Islet of Langerhans (tissue), 1 donor: ENCODE measurements at regions not wholly inside any gene's neighbourhood (a gene's known extent, or its start where the extent isn't known, plus 50 kb on each side); places are given as distances from the start of the nearest gene placed in this dataset.
"Not testable (repeated sequence)": the region's sequence is repeated elsewhere in the genome, so short reads cannot be mapped to it uniquely, and the experiment has no call there.

ENCODE experiments used
- FAIRE-seq: peaks from one replicate; lab custom pipeline; 2011; peaks lifted over from hg19 to GRCh38; lab: Jason Lieb, UNC

GRCh38 chr4:120299631-120300030 is 233.0 kb upstream of the MAD2L1 start:
- FAIRE-seq: no peak

- FAIRE-seq: no peak
Measured at GRCh38 chr4:120293341-120293740, 226.7 kb upstream of the MAD2L1 start.

- no peak for FAIRE-seq
Measured at GRCh38 chr4:120291541-120291940, 224.9 kb upstream of the MAD2L1 start.

DNA sequence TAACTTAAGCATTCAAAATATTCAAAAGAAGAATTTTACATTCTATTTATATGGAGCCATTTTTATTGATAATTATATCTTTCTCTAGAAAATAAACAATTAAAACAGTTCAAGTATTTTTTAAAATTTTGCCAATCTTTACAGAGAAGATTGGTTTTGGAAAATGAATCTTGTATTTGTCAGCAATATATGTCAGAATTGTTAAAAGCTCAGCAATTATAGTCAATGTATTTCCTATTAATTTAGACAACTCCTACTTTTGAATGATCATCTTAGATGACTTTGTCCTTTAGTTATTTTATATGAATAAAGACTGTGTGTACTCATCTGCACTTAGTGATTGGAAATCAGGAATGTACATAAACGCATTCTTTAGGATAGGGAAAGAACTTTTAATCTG is 223.9 kb upstream of the MAD2L1 start:
- no peak for FAIRE-seq

DNA sequence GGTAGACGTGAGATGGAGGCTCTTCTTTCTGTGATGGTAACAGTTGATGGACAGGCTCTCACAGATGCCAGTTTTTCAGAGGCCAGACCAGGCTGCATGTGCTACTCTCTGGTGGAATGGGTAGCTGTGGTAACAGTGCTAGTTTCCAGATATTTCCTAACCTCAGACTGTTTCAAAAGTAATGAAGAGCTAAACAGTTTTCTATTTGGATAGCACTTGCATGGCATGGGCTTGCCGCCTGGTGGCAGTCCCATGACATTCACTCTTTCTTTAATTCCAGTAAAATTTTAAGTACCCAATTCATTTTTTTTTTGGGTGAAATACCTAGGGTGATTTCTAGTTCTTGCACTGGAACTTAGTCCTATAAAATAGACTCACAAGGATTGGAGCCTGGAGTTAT is 220.2 kb upstream of the MAD2L1 start:
- no peak for FAIRE-seq

DNA sequence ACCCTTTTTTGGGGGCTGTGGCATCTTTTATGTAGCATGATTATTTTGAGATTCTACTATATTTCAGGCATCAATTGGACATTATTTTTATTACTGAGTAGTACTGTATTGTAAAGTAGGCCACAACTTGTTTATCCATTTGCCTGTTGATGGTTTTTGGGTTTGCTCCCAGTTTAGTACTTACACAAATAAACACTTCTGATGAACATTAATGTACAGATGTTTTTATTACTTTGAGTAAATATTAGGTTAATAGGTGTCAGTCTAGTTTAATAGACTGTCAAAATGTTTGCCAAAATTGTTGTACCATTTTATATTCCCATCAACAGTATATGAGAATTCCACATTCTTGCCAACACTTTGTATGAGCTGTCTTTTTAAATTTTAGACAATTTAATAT is 214.9 kb upstream of the MAD2L1 start:
- FAIRE-seq: no peak

GRCh38 chr4:120277391-120277790 is 210.7 kb upstream of the MAD2L1 start:
- FAIRE-seq: no peak

- no peak for FAIRE-seq
Measured at GRCh38 chr4:120266602-120267001, 200.0 kb upstream of the MAD2L1 start.

DNA sequence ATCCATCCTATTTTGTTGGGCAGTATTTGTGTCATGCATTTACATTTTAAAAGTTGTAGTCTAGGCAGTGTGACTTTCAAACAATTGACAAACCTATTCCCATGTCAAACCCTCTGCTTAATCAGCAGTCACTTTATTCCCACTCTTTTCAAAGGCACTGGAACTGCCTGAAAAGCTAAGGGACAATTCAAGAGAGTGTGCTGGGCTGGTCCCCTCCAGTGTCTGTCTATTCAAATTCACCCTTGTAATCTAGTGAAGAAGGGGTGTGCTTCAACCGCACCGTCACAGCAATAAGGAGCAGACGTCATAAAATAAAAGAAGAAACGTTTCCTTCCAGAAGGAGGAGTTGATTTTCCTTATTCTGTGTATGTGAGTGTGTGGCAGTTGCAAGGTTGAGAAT is 197.0 kb upstream of the MAD2L1 start:
- no peak for FAIRE-seq

DNA sequence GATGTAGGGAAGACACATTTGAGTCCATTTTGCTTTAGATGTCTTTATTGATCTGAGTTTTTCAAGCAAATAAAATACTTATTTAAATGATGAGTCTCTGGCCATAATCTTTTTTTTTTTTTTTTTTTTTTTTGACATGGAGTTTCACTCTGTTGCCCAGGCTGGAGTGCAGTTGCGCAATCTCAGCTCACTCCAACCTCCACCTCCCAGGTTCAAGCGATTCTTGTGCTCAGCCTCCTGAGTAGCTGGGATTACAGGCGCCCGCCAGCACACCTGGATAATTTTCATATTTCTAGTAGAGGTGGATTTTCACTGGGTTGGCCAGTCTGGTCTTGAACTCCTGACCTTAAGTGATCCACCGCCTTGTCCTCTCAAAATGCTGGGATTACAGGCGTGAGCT is 194.5 kb upstream of the MAD2L1 start:
- FAIRE-seq: no peak

DNA sequence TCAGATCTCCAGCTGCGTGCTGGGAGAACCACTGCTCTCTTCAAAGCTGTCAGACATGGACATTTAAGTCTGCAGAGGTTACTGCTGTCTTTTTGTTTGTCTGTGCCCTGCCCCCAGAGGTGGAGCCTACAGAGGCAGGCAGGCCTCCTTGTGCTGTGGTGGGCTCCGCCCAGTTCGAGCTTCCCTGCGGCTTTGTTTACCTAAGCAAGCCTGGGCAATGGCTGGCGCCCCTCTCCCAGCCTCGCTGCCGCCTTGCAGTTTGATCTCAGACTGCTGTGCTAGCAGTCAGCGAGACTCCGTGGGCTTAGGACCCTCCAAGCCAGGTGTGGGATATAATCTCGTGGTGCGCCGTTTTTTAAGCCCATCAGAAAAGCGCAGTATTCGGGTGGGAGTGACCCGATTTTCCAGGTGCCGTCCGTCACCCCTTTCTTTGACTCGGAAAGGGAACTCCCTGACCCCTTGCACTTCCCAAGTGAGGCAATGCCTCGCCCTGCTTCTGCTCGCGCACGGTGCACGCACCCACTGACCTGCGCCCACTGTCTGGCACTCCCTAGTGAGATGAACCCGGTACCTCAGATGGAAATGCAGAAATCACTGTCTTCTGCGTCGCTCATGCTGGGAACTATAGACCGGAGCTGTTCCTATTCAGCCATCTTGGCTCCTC is 189.6 kb upstream of the MAD2L1 start:
- FAIRE-seq: not testable (repeated sequence)

- no peak for FAIRE-seq
Measured at GRCh38 chr4:120238277-120238973, 171.8 kb upstream of the MAD2L1 start.

GRCh38 chr4:120236873-120237272 is 170.2 kb upstream of the MAD2L1 start:
- no peak for FAIRE-seq

DNA sequence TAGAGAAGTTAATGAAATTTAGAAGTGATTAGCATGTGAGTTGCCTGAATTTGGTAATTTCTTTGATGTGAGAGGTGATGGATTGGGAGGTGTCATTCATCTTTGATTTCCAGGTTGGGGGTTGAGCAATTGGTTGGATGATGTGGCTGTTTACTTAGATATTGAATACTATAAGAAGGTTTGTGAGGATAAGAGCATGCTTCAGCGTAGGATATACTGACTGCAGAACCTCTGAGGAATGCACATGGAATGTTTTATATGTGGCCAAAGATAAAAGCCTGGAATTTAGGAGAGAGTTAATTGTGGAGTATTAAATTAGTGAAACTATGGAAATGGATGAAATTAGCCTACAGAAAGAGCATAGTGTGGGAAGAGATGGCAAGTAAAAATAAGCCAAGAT is 165.4 kb upstream of the MAD2L1 start:
- no peak for FAIRE-seq

GRCh38 chr4:120228086-120228485 is 161.4 kb upstream of the MAD2L1 start:
- no peak for FAIRE-seq

DNA sequence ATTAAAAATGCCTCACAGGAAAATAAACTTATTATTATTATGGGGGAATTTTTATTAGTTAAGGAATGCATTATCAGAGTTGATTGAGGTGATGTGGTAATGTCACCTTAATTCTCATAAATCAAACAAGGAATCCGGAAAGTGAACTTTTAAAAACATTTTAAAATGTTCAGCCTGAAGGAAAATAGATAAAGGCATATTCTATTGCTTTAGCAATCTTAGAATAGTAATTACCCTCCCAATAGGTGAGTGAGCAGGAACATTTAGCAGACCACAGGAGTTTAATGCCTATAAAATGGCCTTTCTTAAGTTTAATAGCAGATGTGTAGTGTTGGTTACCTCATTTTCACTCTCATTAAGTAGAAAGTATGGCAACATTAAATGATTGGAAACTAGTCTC is 160.9 kb upstream of the MAD2L1 start:
- FAIRE-seq: no peak

DNA sequence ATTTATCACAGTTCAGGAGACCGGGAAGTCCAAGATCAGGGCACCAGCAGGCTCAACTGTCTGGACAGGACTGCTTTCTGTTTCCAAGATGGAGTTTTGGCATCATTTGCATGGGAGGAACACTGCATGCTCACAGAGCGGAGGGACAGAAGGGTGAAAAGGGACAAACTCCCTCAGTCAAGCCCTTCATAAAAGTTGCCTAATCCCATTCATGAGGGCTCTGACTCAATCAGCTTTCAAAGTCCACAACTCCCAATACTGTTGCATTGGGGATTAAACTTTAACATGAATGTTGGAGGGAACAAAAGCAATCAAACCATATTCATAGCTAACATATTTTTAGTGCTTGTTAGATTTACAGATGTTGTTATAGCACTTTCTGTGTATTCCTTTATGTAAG is 158.9 kb upstream of the MAD2L1 start:
- no peak for FAIRE-seq

DNA sequence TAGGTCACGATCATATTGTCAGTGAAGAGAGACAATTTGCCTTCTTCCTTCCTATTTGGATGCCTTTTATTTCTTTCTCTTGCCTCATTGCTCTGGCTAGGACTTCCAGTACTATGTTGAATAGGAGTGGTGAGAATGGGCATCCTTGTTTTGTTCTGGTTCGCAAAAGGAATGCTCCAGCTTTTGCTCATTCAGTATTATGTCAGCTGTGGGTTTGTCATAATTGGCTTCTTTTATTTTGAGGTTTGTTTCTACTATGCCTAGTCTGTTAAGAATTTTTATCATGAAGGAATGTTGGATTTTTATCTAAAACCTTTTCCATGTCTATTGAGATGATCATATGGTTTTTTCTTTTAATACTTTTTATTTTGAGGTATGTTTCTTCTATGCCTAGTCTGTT is 152.3 kb upstream of the MAD2L1 start:
- FAIRE-seq: no peak

GRCh38 chr4:120215350-120215749 is 148.7 kb upstream of the MAD2L1 start:
- no peak for FAIRE-seq

- no peak for FAIRE-seq
Measured at GRCh38 chr4:120211408-120212015, 144.9 kb upstream of the MAD2L1 start.

- FAIRE-seq: no peak
Measured at GRCh38 chr4:120209706-120210105, 143.1 kb upstream of the MAD2L1 start.

GRCh38 chr4:120207021-120207420 is 140.4 kb upstream of the MAD2L1 start:
- FAIRE-seq: no peak

GRCh38 chr4:120202222-120202621 is 135.6 kb upstream of the MAD2L1 start:
- FAIRE-seq: no peak

GRCh38 chr4:120200573-120201110 is 134.0 kb upstream of the MAD2L1 start:
- not testable (repeated sequence) for FAIRE-seq
